SIG-M5 treated with dmso at 0.1 percent for 504 hours (cell line): ENCODE measurements at regions not wholly inside any gene's neighbourhood (a gene's known extent, or its start where the extent isn't known, plus 50 kb on each side); places are given as distances from the start of the nearest gene placed in this dataset.

Experiments used
- DNase-seq: peaks from one replicate; lab custom pipeline; 2025; ENCODE audit not compliant: unreplicated experiment; lab: John Stamatoyannopoulos, UW

DNA sequence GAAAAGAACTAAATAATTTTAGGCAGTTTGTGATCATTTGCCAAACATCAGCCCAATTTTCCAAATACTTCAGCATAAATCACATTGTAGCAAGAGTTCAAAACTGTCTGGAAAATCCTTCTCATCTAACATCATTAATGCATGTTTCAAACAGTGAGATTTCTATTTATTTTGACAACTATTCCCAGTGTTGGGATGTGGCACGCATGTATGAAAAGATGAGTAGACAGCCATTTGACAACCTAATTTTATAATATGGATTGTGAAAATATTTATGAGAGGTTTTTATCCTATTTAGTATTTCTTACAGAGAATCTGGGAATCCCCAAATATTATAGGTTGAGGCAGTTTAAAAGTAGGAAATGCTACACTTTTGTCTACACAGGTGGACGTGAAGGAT is 357.6 kb upstream of the ARID1B start:
- DNase-seq, result no peak

DNA sequence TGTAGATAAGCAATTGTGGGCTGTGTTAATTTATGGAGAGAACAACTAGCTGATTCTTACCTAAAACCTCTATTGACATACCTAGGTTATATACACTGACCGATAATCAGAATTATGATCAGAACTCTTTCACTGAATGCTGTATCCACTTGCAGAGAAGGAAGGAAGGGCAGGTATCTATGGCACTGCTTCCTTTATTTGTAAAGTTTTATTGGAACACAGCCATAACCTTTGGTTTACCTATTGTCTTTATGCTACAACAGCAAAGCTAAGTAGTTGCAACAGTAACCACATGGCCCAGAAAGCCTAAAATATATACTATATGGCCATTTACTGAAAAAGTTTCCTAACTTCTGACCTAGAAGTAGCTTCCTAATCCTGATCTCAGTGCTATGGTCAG is 358.9 kb upstream of the ARID1B start:
- no peak for DNase-seq

DNA sequence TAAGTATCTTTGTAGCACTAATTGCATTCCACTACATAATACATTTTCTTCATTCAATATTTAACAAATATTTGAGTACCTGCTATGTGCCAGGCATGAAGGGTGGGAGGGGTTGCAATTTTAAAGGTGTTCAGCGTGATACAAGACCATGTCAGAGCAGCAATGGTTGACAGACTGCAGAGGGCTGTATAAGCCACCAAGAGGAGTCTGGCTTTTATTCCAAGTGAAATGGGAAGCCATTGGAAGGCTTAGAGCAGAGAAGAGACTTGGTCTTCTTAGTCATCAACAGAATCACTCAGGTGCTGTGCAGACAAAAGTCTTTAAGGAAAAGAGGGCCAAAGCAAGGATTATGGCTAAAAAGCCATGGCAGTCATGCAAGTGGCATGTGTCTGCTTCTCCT is 360.8 kb upstream of the ARID1B start:
- no peak for DNase-seq

DNA sequence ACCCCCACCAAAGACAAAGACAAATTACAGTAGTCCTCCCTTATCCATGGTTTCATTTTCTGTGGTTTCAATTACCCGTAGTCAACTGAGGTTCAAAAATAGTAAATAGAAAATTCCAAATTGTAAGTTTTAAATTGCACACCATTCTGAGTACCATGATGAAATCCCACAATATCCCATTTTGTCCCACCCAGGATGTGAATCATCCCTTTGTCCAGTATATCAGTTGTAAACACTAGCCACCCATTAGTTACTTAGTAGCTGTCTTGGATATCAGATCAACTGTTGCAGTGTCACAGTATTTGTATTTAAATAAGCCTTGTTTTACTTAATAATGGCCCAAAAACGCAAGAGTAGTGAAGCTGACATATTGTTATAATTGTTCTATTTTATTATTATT is 364.0 kb upstream of the ARID1B start:
- DNase-seq, result no peak

DNA sequence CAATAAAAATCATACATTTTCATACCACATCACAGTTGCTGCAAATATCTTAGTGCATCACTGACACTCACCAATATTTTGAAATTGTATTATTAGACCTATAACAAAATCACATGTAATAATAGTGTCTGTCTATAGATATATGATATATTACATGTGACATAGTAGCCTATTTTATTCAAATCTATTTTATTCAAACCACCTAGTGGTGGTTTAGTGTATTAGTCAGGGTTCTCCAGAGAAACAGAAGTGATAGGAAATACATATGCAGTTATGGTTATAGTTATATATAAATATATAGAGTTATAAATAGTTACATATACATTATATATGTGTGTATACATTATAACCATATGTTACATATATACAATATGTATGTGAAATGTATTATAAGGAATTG is 366.5 kb upstream of the ARID1B start:
- DNase-seq, result no peak

DNA sequence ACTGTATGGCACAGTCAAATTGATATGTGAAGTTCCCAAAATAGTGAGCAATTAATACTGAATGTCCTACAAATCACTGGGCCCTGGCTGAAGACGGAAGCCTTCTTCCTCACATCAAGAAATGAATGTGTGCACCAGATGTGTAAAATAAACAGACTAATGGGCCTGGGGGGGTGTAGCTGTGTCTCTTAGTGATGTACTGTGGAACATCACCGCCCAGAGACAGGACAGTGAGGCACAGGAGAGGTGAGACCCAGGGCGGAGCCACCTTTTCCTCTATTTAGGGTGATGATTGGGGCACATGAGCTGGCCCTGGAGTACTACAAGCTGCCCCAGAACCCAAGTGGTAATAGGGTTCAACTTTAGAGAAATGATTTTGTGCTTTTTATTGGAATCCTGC is 368.5 kb upstream of the ARID1B start:
- no peak for DNase-seq

DNA sequence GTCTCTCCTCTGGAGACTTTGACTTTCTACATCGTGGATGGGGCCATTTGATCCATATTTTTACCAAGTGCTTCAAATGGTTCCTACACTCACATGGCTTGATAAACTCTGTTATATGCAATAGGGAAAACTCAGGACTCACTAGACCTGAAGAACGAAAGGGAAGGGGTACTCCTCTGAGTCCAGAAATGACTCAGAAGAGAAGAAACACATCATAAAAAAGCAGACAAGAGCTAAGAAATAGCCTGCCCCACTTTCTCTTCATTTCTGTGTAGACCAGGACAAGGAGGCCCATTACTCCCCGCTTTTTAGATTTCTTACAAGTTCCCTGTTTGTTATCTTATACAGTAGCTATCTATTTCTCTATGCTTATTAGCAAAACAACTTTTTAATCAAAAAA is 369.8 kb upstream of the ARID1B start:
- no peak for DNase-seq

DNA sequence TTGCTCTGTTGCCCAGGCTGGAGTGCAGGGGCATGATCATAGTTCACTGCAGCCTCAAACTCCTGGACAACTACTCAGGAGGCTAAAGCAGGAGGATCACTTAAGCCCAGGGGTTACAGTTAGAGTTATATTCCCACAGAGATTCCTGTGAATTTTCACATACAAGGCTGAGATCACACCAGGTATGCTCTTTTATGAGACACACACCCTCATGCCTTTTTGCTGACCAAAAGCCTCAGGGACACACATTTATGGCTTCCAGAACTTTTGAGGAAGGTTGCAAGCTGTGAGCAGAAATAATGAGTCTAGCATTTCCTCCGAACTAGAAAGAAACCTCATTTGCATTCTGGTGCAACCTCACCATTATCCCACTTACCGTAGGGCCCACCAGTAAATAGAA is 370.5 kb upstream of the ARID1B start:
- DNase-seq, result no peak

DNA sequence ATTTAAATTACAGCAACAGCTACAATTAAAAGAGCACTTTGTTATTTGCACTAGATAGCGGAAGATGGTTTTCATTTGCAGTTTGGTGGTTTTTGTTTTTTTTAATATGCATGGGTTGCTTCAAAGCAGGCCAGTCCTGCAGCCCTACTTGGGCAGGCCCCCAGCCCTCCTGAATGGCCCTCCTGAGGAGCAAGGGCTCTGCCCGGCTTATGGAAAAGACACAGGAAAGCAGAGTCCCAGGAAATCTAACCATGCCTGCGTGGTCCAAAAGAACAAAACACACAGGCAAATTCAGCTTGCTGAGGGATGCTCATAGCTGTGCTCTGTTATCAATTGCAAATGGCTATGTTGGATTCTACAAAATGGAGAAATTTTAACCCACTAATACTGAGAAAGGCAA is 371.1 kb upstream of the ARID1B start:
- DNase-seq, result no peak

DNA sequence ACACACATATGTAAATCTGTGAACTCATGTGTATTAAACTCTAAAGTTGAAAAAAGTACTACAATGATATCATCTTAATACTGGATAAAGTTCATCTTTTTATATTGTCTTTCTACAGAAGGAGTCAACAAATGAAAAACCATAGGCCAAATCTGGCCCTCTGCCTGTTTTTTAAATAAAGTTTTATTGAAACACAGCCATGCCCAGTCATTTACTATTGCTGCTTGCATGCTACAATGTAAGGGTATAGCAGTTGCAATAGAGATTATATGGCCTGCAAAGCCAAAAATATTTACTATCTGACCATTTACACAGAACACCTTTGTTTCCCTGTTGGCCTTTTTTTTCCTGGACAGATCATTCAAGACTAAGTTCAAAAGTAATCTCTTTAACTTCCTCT is 374.6 kb upstream of the ARID1B start:
- DNase-seq, result no peak

DNA sequence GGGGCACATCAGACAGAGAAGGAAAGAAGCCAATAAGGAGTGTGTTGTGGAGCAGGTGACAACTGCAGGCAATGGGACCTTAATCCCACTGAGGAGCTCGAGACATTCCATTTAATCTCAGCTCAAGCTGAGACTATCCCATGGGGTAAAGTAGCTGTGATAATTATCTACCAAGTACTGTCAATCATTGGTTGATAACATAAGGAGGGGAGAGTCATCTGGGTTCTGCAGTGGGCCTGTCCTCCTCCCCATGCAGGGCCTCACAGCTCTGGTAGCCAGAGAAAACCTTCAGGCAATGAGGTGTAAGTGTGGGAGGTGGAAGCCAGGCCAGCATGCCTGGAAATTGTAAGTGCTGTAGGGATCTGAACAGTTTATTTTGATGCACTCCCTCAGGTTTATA is 375.0 kb upstream of the ARID1B start:
- DNase-seq, result no peak

DNA sequence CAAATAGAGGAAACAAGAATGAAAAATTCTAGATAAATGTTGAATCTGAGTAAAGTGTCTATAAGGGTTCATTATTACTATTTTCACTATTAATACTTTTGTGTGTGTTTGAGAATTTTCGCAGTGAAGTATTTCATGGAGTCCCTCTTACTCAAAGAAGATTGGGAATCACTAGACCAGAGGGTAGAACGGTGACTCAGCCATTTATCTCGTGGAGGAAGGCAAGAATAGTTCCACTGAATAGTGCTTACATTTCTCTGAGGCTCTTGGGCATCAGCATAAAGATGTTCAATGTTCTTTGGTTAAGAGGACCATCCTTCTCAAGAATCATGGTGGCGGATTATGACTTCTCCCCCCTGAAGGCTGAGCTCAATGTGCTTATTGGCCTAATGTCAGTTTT is 376.7 kb upstream of the ARID1B start:
- DNase-seq, result no peak

DNA sequence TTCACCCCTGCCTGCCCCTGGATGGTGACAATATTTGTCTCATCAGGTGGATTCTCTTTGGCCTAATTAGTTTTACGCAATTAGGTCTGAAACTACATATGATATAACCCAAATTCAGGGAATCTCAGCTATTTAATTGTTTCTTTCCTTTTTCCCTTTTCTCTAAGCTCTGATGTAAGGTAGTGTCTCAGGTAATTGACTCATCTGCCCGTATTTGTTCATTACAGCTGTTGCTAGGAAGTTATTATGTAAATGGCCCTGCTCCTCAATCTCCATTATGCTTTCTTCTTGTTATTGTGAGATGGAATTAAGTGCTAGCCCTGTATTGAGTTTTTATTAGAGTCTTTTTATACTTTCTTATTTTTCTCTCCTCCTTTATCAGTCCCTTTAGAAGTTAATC is 378.2 kb upstream of the ARID1B start:
- no peak for DNase-seq

DNA sequence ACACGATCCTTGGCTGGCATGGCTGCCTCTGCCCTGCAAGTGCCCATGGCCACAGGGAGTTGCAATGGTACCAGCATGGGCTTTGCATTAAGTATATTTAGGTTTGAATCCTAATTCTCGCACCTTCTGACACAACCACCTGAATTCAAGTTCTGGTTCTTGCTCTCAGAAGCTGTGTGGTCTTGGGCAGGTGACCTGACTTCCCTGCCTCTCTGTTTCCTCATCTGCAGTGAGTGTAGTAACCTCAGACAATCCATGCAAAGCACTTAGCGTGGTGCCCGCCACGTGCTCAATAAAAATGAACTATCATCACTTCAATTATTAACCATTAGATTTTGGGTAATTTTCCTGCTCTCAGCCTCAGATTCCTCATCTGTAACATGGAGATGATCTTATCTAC is 378.8 kb upstream of the ARID1B start:
- no peak for DNase-seq

DNA sequence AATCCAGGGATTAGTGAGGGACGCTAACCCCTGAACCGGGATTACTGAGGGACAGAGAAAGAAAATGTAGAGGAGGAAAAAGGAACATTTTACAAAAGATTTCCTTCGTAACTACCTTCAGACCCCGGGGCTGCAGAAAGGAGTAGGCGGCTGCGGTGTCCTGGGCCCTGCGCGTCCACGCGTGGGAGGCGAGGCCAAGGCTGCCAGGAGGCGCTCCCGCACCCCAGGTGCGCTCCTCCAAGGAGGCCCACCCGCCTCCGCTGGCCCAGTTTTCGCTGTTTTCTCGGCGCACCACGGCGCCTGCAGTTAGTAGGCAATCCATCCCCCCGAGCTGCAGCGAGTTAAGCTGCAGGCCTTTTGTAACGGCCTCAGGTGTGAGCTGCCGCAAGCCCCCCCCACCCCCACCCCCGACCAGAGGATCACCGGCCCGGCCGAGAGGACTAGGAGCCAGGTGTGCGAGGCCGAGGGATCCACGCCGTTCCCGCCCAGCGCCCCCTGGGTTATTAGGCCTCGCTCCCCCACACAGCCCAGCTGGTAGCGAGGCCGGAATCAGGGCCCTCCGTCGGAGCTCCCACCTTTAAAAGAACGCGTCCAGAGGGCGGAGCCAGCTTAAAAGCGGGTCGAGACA is 380.3 kb upstream of the ARID1B start:
- DNase-seq, result no peak

DNA sequence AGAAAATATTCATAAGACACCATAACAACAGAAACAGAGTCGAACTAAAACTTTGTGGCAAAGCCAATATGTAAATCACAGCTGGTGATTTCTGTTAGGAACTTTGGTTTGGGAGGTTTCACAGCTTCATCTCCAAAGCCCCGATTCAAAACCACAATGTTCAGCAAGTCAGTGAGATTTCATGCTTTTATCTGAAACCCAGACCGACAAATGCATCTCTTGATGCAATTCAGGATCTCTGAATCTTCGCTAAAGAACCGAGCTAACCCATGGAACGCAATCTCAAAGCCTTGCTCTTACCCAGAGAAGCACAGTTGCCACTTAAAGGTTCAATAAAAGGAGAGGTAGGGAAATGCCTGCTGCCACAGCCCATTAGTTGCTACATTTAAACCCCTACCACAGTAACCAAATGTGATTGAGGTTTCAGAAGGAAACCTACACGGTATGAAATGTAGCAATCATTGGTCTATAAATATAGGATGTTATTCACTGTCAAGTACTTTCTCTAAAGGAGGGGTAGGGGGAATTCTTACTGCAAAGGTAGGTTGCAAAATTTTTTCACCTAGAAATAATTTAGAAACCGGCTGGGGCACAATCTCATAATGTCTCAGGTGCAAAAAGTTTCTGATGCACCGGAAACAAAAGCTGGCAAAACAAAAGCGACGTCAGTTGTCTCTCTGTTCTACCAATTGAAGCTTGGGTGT is 381.0 kb upstream of the ARID1B start:
- no peak for DNase-seq

DNA sequence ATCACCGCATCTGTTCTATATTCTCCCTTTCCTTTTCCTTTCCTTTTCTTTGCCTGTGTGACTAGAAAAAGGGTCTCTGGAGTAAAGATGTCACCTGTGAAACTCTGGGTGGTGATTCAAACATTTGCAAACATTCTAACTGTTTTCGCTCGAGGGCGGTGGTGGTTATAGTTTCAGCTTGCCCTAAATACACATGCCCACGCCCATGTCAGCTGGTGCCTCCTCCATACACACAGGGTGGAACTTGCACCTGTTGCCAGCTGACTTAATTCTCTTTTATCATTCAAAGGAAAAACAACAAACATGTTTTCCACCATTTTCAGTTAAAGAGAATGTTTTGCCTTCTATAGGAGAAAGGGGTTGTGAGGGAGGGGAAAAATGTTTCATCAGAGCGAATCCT is 381.9 kb upstream of the ARID1B start:
- DNase-seq, result no peak

DNA sequence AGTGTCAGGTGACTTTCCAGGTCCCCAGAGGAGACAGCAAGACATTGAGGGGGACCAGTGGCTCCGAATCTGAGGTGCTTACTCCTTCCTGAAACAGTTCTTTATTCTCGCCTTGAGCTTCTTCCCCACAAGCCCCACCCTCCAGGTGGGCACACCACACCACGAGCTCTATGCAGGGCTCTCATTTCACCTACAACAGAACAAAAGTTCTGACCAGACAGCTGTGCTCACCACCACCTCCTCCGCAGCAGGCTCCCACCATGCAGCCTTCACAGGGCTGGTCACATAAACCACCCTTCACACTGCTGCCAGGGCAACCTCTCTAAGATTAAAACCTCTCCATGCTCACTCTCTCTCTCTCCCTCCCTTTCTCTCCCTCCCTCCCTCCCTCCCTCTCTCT is 384.5 kb upstream of the ARID1B start:
- DNase-seq, result no peak

DNA sequence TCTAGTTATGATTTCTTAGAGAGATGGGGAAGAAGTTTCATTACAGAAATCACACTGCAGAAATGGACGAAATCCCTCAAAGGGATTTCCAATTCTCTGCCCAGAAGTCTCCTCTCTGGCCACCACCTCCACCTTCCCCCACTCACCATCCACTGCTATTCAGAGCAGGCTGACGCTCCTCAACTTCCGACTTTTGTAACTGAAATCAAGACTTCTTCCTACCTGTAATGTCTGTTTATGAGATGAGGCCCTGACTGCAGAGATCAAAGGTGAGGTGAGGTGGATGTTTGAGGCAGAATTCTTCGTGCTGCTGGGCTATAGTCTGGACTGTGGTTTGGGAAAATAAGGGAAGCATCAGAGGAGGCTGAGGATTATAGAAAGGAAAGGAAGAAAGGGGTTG is 385.2 kb upstream of the ARID1B start:
- DNase-seq, result no peak

DNA sequence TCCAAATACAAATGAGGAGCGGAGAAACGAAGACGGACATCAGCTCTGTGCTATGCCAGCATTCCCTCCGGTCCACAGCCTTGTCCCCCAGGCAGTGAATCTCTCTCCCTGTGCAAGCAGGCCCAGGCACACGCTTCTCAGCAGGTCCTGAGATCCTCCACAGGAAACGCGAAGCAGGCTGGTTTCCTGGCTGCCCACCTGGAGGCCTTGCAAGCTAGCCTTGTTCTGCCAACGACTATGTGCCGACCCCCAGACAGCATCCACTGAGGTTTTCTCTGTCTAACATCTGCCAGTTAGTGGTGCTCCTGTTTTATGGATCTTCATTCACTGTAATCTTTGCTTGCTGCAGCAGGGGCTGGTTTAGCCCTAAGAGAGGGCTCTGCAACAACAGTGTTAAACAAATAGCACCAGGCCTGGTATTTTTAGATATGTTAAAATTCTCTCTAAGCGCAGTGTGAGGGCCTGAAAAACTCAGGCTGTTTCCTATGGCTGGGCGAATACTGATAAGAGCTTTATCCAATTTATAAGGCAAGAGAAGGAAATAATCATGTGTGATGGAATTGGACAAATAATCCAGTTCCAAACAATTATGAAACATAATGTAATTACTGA is 386.0 kb upstream of the ARID1B start:
- DNase-seq, result no peak

DNA sequence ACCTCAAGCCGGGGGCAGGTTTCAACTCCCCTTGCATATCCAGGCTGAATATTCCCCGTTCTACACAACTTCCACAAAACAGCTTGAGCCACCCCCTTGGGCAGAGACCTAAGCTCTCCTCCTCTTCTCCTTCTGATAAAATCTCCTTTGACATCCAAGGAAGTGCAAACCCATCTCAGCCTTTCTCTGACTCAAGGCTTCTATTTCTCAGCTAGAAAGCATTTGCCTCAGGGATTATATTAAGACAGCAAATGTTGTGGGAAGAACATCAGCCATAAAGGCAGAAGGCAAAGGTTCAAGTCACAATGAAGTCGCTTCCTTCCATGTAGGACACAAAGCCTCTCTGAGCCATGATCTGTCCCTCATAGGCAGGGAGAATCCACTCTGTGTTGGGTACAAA is 386.6 kb upstream of the ARID1B start:
- DNase-seq, result no peak

DNA sequence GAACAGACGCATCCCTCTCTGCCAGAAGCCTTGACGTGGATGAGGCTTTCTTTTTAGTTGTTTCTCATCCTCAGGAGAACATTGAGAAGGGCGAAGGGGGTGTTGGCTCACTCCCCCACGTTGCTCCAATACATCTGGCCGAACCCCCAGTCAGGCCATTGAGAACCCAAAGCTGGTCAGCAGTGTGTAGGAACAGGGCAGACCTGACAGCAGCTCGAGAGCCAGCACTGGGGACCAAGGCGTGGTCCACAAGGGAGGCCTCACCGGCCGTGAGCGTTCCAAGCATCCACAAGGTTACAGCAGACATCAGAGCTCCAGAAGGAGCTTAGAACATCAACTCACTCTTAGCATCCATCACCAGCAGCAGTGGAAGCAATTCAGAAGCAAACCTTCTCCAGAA is 387.9 kb upstream of the ARID1B start:
- DNase-seq, result no peak

DNA sequence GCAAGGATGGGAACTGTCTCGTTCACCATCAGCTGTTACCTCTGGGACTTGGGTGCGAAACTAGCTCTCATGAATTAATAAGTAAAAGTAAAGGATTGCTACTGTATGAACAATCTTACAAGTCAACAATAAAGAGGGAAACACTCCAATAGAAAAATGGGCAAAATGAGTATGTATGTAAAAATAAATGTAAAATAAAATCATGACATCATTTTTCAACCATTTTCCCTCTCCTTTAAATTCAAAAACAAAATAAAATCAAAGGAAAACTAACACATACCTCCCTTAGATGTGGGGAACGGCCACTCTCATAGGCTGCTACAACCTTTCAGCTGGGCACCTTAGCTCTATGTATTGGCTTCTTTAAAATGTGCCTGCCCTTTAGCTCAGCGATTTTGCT is 389.7 kb upstream of the ARID1B start:
- DNase-seq, result no peak
